KMS-11 (cell line): ENCODE measurements at regions not wholly inside any gene's neighbourhood (a gene's known extent, or its start where the extent isn't known, plus 50 kb on each side); places are given as distances from the start of the nearest gene placed in this dataset.

Experiments
- H2AFZ ChIP-seq: fragments of 200-600 bp; sonication (generic); 2 replicates; pipeline ENCODE4 v1.6.1; 2016; ENCODE audit warnings: antibody characterized with exemption, mixed run types, low read depth
- H3K27ac ChIP-seq: fragments of 200-600 bp; sonication (generic); 2 replicates; pipeline ENCODE4 v1.6.1; 2016; ENCODE audit warnings: mild to moderate bottlenecking, mixed run types
- H3K27me3 ChIP-seq: fragments of 200-600 bp; sonication (generic); 2 replicates; pipeline ENCODE4 v1.6.1; 2017; ENCODE audit warnings: mild to moderate bottlenecking, low read depth, mixed run types, moderate library complexity; ENCODE audit not compliant: insufficient read depth
- H3K36me3 ChIP-seq: fragments of 200-600 bp; sonication (generic); 2 replicates; pipeline ENCODE4 v1.6.1; 2017; ENCODE audit warnings: mild to moderate bottlenecking, mixed run types; ENCODE audit not compliant: insufficient read depth
- H3K4me1 ChIP-seq: fragments of 200-600 bp; sonication (generic); 2 replicates; pipeline ENCODE4 v1.6.1; 2016; ENCODE audit warnings: mild to moderate bottlenecking, low read depth, mixed run types; ENCODE audit not compliant: poor library complexity, severe bottlenecking
- H3K4me2 ChIP-seq: fragments of 200-600 bp; sonication (generic); 2 replicates; pipeline ENCODE4 v1.7.0; 2016; ENCODE audit warnings: mild to moderate bottlenecking, mixed run types
- H3K4me3 ChIP-seq: fragments of 200-600 bp; sonication (generic); IDR thresholded peaks from 2 replicates; pipeline ENCODE4 v1.6.1; 2017; ENCODE audit warnings: low read depth, low read length, mixed read lengths; ENCODE audit not compliant: insufficient read depth
- H3K79me2 ChIP-seq: fragments of 200-600 bp; sonication (generic); 2 replicates; pipeline ENCODE4 v1.6.1; 2016; ENCODE audit warnings: low read depth, mixed run types; ENCODE audit not compliant: insufficient read depth
- H3K9ac ChIP-seq: fragments of 200-600 bp; sonication (generic); 2 replicates; pipeline ENCODE4 v1.6.1; 2016; ENCODE audit warnings: mild to moderate bottlenecking, mixed run types
- H4K20me1 ChIP-seq: fragments of 200-600 bp; sonication (generic); 2 replicates; pipeline ENCODE4 v1.6.1; 2016; ENCODE audit warnings: mild to moderate bottlenecking, mixed run types; ENCODE audit not compliant: insufficient read depth
- CTCF ChIP-seq: fragments of 200-600 bp; sonication (generic); conservative IDR thresholded peaks from 2 replicates; pipeline ENCODE4 v1.6.1; 2017; ENCODE audit warnings: low read depth, mild to moderate bottlenecking, antibody characterized with exemption, low read length, moderate library complexity, mixed read lengths

DNA sequence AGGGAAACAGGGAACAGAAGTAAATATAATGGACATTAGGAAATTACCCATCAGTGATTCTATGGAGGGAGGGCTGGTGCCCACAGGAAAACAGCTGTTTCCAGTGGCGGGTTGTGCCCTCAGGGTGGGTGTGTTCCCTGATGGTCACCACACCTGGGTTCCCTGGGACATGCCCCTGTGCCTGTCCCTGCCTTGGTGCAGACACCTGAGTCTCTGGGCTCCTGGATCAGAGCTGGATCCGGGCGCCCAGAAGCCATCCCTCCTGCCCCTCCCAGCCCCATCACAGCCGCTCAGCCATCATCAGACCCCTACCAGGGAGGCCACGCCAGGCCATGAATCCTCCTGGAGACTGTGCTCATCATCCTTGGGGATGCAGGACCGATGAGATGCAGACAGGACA is 307.2 kb upstream of the SFSWAP start:
- no peak overlapping the region for H3K9ac ChIP-seq
- H4K20me1 ChIP-seq: no peaks in the 10 kb centered on the region
- no peaks in the 10 kb centered on the region for H3K4me1 ChIP-seq
- H3K27me3 ChIP-seq: no peaks in the 10 kb centered on the region
- no peak for TF ChIP-seq CTCF
- no peaks in the 10 kb centered on the region for H3K79me2 ChIP-seq
- H3K27ac ChIP-seq: no peak overlapping the region
- no peak overlapping the region for H2AFZ ChIP-seq
- no peak overlapping the region for H3K4me2 ChIP-seq
- no peak overlapping the region for H3K4me3 ChIP-seq
- H3K36me3 ChIP-seq: no peaks in the 10 kb centered on the region

DNA sequence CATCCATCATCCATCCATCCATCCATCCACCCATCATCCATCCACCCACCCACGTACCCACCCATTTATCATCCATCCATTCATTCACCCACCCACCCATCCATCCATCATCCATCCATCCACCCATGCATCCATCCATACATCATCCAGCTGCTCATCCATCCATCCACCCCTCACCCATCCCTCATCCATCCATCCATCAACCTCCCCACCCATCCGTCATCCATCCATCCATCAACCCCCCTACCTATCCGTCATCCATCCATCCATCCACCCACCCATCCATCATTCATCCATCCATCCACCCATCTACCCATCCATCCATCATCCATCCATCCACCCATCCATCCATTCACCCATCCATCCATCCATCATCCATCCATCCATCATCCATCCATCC is 306.2 kb upstream of the SFSWAP start:
- no peaks in the 10 kb centered on the region for H3K79me2 ChIP-seq
- H3K36me3 ChIP-seq: no peaks in the 10 kb centered on the region
- no peak overlapping the region for H3K27ac ChIP-seq
- no peak overlapping the region for H3K4me3 ChIP-seq
- H3K27me3 ChIP-seq: no peaks in the 10 kb centered on the region
- H3K4me2 ChIP-seq: no peak overlapping the region
- no peak for TF ChIP-seq CTCF
- no peaks in the 10 kb centered on the region for H4K20me1 ChIP-seq
- H2AFZ ChIP-seq: no peak overlapping the region
- no peaks in the 10 kb centered on the region for H3K4me1 ChIP-seq
- no peak overlapping the region for H3K9ac ChIP-seq

DNA sequence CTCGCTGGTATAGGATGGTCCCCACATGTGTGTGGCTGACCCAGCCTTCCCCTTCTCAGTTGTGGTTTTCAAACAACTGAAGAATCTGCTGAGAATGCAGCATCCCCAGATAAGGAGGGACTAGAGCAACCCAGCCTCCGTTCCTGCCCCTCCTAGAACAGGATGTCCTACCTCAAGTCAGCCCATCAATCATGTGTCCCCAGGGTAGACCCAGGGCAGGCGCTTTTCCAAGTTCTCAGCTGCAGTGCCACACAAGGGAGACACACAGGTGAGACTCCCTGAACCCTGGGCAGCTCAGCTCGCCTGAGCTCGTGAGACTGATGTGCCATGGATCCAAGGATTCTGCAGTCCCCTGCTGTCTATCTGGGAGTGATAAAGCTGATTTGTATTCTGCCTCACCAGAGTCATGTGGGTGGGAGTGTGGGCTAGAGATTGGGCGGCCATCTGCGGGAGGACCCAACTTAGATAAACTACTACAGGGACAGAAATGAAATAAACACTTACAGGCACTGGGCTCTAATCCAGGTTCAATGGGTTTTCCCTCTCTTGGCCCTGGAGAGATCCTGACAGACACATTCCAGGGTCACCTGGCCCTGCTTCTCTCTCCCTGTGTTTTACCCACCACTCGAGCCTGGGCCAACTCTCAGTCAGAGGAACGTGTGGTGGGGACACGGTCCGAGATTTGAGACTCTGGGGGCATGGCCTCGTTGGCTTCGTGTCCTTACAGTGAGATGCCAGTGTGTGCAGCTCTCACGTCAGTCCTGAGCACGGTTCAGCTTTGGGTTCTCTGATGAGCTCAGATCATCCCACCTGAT is 303.5 kb upstream of the SFSWAP start:
- Histone ChIP-seq H3K27ac (no peak overlapping the region), H3K9ac (no peak overlapping the region), H3K4me3 (no peak overlapping the region), H4K20me1 (no peaks in the 10 kb centered on the region), H3K4me1 (no peaks in the 10 kb centered on the region), H3K79me2 (no peaks in the 10 kb centered on the region), H3K36me3 (no peaks in the 10 kb centered on the region), H2AFZ (no peak overlapping the region), H3K27me3 (no peaks in the 10 kb centered on the region), H3K4me2 (no peak overlapping the region)
- no peak for TF ChIP-seq CTCF

- Histone ChIP-seq H3K27me3 (no peaks in the 10 kb centered on the region), H4K20me1 (no peaks in the 10 kb centered on the region), H3K79me2 (no peaks in the 10 kb centered on the region), H3K4me1 (no peaks in the 10 kb centered on the region), H2AFZ (no peak overlapping the region), H3K4me3 (no peak overlapping the region), H3K27ac (no peak overlapping the region), H3K4me2 (no peak overlapping the region), H3K36me3 (no peaks in the 10 kb centered on the region), H3K9ac (no peak overlapping the region)
- TF ChIP-seq CTCF: no peak
Observed at GRCh38 chr12:131408036-131408365, 302.9 kb upstream of the SFSWAP start.
